HG03095 (cell line): ENCODE measurements at regions not wholly inside any gene's neighbourhood (a gene's known extent, or its start where the extent isn't known, plus 50 kb on each side); places are given as distances from the start of the nearest gene placed in this dataset.
"Not testable (repeated sequence)": the region's sequence is repeated elsewhere in the genome, so short reads cannot be mapped to it uniquely, and the experiment has no call there.

Experiments
- ATAC-seq: cut with Tn5 transposase; IDR thresholded peaks from one replicate; pipeline ENCODE4 v1.9.1; 2021; ENCODE audit warnings: moderate library complexity; ENCODE audit not compliant: unreplicated experiment

DNA sequence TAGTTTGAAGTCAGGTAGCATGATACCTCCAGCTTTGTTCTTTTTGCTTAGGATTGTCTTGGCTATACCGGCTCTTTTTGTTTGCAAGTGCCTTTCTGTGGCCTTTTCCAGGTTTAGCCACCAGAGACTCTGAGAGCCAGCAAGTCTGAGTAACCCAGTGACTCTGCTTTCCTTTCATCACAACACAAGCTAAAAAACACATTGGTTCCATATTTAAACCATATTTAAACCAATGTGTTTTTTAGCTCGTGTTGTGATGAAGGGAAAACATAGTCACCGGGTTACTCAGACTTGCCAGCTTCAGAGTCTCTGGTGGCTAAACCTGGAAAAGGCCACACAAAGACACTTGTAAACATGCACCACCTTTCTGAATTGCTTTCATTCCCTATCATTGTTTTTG is 493.3 kb downstream of the NTRK2 start:
- ATAC-seq, result no peak

DNA sequence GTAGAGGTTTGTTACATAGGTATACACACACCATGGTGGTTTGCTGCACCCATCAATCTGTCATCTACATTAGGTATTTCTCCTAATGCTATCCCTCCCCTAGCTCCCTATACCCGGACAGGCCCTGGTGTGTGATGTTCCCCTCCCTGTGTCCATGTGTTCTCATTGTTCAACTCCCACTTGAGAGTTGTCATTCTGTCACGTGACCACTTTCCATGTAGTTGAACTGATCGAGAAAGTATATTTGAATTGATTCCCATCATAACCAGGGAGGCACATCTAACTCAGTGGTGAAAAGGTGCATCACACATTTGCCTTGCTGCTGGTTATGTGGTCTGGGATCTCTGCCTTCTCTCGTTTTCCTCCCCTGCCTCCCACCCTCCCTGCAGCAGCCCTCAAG is 491.4 kb downstream of the NTRK2 start:
- ATAC-seq, result not testable (repeated sequence)

DNA sequence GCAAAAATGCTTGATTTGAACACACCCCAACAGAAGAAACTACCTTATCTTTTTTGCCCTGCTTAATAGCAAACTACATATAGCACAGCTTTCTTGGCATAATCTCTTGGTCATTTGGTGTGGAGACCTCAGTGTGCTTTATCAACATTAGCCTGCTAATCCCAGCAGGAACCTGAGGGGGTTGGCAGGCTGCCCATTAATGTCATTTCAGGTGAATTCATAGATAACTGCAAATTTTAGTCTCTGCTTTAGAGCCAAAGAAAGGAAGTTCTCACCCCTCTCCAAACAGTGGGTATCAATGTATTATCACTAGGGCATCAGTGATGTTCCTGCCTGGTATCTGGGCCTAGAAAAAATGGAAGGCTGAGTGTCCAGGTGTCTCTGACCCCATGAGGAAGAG is 489.0 kb downstream of the NTRK2 start:
- ATAC-seq, result no peak

DNA sequence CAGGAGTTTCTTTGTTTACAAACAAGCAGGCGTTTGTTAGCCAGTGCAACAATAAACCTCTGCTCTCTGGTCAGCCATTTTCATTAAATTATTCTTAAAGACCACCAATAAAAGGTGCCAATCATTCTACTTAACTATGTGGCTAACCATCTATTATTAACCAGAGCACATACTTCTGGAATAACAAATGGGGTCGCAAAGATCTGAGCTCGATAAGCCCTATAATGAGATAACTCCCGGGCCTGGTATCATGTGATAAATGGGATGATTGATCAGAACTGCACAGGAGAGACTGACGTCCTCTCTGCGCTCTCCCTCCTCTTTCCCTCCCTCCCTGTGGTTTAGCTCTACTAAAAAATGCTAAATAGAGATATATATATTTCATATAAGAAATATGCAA is 488.2 kb downstream of the NTRK2 start:
- ATAC-seq, result no peak

DNA sequence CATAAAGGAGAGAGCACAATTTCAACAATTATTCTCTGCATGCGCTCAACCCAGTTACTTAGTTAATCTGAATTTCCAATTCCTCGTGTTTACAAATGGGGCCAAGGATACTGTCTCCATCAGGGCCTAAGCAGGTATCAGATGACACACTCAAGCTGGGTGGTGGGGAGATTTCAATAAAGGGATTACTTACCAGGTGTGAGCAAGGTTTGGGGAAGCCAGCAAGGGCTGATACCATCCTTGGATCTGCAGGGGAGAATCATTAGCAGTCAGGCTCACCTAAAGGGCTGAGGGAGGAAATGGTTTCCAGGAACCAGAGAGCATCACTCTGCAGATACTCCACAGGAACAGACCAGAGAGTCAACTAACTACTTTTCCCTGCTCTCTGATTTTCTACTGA is 487.1 kb downstream of the NTRK2 start:
- ATAC-seq, result no peak

DNA sequence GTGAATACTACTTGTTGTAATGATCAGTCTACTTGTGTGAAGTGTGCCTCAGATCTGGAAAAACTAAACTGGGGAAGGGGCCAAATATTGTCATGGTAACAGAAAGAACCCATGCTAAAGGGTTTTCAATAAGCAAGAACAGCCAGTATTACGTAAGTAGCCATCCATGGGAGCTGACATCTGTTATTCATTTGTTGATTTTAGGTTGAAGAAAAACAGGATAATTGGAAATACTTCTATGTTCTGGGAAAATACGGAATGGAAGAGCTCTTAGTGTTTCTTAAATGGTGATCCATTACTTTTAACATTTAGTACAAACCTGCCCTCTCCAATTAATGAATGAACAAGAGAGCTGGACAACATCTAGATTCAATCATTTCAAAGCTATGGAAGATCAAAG is 485.8 kb downstream of the NTRK2 start:
- ATAC-seq, result no peak

DNA sequence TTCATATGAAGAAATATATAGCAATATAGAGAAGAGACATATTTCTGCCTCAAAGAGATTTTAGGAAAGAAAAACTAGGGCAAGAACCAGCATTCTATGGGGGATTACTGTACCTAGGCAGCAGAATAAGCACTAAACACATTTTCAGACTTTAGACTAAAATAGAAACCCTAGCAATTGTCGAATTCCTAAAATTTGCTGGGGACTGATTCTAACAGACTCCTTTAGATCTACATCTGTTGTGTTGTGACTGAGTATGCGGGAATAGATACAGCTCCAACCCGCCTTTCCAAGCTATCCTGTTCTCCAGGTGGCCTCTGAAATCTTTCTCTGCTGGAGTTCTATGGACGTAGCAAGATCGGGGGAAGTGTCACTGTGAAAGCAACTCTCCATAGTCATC is 482.2 kb downstream of the NTRK2 start:
- ATAC-seq, result no peak

DNA sequence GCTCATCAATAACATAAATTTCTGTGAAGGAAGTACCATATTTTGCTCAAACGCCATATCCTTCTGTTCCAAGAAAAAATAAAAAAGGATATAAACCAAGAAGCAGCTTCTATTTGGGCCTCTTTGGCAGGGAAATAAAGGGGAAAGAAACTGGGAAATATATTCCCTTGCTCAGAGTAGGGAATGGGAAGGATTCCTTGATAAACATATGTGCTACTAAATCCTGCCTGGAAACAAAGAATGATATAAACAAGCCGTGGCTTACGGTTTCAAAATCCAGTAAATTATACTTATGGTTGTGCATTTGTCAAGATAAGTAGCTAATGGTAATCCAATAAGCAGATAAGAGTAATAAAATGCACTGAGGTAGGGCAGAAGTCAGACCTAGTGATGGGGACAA is 481.6 kb downstream of the NTRK2 start:
- no peak for ATAC-seq

DNA sequence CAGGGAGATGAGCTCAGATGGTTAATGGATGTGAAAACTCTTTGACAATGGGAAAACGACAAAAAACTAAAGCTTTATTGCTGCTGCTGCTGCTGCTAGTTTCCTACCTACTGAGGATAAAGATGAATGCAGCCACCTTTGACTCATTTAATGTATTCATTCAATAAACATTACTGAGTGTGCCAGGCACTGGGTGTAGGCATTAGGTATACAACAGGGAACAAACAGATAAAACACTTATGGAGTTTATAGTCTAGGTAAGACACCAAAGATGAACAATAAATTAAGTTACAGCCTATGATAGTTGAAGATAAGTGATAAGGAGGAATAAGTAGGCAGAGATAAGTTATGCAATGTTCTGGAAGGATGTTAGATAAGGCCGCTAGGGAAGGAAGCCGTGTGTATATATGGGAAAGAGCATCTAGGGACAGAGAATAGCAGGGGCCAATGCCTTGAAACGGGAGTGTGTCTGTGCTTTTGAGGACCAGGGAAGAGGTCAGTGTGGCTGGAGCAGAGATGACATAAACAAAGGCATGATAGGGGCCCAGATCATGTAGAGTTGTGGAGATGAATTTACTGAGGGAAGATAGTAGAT is 477.6 kb downstream of the NTRK2 start:
- no peak for ATAC-seq

DNA sequence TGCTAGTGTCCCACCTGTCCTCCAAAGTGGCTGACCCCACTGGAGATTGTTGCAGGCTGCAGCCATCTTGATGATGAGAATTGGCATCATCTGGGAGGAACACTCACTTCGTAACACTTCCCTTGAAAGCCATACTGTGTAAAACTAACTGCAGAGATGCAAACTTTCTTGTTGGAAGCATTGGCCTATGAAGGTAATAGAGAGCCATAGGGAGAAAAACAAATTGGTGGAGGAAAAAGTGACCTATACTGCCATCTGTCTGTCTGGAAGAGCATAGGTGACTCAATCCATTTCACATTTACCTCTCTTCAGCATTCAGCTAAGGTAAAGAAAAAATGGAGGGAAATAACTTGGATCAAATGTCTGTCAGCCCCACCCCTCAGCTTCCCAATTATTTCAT is 473.4 kb downstream of the NTRK2 start:
- no peak for ATAC-seq

DNA sequence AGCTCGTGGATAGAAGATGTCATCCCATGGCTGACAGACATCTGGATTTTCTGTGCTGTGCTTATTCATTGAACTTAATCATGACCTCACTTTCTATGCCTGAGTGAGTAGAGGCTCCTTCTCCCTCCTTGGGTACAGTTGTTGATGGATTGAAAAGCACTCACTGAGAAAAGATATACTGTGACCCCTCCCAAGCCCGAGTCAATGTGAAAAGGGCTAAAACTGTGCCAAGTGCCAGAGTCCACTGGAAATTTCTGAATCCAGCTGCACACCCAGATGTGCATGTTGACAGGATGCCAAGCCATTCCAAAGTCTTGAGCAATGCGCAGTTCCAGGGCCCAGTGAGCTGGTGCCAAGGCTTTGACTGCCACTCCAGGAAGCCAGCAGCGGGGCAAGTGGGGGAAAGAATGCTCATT is 473.0 kb downstream of the NTRK2 start:
- ATAC-seq, result no peak

DNA sequence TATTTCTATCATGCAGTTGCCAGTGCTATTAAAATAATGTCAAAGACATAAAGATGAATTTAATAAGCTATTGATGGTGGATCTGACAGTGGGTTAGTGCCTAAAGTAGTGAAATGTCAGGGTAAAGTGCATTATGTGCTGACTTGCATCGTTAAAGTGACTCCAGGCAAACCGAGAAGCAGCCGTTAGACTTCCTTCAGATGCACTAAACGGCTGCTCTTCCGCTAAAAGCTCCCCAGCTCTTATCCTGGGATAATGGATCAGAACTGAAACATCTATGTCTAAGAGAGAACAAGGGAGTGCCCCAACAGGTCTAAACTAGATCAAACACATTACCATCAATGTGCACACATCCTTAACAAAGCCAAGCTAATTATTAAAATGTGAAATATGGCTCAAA is 468.2 kb downstream of the NTRK2 start:
- no peak for ATAC-seq

DNA sequence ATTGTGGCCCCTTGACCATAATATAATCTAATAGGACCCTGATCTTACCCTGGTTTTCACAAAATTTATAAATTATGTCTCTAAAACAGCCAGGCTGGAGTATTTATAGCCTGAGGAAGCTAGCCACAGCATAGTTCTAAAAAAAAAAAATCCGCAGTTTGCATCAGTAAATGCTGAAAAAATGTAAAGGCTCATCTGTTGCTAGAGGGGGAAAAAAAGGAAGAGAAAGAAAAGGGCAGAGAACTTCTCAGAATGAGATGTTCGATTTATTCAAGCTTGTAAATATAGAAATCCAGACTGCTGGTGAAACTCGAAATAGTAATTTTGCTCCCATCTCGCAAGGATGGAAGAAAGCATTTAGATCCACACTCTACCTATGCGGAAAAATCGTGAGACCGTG is 467.5 kb downstream of the NTRK2 start:
- ATAC-seq, result no peak

DNA sequence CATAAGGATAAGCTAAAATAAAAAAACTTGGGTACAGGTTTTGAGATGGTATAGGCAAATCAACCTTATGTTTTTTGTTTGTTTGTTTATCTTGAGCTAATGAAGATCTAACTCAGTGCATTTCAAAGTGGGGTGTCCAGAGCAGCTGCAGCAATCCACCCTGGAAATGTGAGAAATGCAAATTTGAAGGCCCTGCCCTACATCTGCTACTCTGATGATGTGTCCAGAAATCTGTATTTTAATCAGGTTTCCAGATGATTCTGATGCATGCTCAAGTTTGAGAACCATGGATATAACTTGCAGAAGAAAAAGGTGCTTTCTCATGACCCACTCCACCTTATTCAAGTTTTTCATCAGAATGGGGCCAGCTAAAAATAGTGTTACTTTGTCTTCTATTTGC is 467.0 kb downstream of the NTRK2 start:
- ATAC-seq, result no peak

DNA sequence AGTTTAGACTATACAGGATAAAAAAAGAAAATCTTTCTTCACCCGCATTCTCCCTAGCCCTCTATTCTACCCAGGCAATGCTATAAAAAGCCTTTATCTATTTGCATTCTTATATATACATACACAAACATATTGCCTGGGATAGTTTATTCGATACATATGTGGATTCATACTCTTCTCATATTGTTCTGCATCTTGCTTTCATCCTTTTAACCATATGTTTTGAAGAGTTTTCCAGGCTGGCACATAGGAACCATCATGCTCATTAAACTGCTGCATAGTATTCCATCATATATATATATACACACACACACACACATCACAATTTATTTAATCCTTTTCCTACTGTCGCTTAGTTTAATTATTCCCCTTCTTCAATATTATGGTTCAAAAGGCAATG is 461.2 kb downstream of the NTRK2 start:
- ATAC-seq, result no peak

DNA sequence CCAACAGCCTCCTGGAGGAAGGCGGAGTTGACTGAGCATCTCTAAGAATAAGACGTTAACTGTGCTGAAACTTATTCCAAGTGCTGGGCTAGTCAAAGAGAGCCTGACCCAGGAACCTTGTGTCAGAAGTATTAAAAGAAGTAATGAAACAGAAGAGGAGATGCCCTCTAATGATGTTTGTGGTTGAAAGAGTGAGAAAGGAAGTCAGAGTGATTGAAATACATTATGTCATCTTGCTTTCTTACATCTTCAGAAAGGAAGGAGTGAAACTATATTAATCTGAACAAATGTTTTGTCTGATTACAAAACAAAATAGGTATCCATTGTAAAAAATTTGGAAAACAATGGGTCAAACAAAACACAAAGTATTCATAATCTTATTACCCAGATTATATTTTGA is 460.7 kb downstream of the NTRK2 start:
- ATAC-seq, result no peak

DNA sequence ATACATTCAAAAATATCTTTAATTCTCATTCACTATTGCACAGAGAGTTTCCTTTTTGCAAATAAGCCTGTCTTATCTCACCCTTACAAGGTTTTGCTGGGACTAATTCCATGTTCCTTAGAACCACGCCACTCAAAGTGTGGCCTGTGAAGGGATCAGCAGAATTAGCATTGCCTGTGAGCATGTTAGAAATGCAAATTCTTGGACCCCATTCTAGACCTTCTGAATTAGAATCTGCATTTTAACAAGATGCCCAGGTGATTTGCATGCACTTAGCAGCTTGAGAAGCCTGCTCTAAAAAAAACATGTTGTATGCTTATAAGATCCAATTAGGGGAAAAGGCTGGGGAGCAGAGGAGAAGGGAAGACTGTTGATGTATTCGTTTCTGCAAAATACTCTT is 460.0 kb downstream of the NTRK2 start:
- no peak for ATAC-seq

DNA sequence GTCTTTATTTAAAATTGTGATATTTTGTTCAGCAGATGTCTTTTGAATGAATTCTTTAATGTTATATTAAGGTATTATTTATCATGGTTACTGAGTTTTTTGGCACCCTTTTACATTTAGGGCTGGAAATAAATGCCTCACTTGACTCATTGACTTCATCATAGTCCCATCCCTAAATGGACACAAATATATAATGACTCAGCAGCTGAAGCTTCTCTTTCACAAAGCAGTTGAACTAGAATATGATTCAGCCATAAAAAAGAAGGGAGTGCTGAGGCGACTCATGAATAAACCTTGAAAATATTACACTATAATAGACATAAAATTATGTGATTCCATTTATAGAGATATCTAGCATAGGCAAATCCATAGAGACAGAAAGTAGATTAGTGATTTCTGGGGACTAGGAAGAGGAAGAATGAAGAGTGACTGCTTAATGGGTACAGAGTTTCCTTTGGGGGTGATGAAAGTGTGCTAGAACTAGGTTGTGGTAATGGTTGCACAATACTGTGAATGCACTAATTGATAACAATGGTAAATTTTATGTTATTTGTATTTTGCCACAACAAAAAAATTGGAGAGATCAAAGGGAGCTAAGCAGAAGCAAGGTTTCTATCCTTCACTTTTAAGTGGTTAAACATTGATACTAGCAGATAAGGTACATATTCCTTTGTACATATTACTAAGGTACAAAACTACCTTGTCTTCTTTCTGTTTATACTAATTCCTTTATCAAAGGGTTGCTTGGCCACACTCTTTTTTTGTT is 449.6 kb downstream of the NTRK2 start:
- no peak for ATAC-seq

DNA sequence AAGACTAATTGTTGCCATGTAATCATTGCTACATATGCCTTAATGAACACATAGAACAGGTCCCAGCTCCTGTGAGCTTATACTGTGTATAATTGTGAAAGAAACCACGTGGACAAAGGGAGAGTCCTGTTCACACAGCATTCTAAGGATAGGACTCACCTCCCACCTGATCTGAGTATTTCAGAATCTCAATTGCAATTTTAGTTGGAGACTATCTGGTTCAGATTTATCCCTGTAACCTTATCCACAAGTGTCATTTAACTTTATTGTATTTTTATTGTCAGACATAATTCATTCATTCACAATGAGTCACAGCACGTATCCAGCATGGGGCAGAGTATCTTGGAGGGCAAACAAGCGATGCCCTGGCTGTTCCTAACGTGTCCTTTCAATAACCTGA is 448.3 kb downstream of the NTRK2 start:
- no peak for ATAC-seq

DNA sequence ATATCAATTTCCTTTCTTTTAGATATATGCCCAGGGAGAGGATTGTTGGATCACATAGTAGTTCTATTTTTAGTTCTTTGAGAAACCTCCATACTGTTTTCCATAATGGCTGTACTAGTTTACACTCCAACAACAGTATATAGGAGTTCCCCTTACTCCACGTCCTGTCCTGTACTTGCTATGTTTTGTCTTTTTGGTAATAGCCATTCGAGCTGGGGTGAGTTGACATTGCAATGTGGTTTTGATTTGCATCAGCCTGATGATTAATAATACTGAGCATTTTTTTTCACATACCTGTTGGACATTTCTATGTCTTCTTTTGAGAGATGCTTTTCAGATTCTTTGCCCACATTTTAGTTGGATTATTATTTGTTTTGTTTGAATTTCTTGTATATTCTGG is 445.9 kb downstream of the NTRK2 start:
- no peak for ATAC-seq

DNA sequence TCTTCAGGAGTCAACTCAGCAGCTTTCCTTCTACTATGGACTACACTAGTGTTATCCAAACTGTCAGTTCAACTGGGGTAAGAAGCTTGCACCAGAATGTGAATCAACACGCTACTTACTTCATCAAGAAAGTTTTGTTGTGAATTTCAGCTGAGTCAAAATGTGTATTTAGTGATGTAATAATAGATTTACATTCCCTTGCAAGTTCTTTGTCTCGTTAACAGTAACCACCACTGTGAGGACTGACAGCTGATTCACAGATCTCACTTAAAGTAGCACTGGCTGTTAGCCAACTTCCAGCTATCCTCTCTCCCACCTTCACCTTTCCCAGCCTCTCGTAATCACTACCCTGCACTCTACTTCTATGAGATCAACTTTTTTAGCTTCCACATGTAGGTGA is 445.3 kb downstream of the NTRK2 start:
- ATAC-seq, result no peak

DNA sequence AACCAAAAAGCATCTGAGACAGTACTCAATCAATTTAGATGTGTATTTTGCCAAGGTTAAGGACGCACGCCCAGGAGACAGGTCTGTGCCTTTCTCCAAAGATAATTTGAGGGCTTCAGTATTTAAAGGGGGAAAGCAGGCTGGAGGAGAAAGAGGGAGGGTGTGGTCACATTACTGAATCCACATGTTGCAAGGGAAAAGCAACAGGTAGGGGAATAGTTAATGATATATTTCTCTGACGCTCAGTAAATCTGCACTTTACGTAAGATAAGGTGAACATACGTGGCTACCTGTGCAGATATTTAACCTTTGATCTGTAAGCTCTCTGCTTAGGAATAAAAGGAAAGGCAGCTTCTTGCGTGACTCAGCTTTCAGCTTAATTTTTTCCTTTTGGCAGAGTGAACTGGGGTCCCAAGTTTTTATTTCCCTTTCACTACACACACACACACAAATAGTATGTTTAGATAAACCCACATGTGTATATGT is 443.4 kb downstream of the NTRK2 start:
- no peak for ATAC-seq

DNA sequence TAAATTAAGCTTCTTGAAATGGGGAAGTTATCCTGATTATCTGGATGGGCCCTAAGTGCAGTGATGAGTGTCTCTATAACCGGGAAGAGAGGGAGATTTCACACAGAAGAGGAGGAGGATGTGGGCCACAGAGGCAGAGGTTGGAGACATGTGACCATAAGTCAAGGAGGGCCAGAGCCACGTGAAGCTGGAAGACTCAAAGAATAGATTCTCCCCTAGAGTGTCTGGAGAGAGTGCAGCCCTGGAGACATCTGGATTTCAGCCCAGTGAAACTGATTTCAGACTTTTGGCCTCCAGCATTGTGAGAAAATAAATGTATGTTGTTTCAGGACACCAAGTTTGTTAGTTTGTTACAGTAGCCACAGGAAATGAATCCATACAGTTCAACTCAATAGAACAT is 442.9 kb downstream of the NTRK2 start:
- ATAC-seq, result no peak
